IPS-NIHi7 (cell line): ENCODE measurements at regions not wholly inside any gene's neighbourhood (a gene's known extent, or its start where the extent isn't known, plus 50 kb on each side); places are given as distances from the start of the nearest gene placed in this dataset.
A peak's percentile ranks its signal among the peaks of the same experiment; 100 is the strongest.

Experiments
- DNase-seq: peaks from one replicate; pipeline ENCODE4 v3.0.0; 2012; ENCODE audit warnings: mixed read lengths; ENCODE audit errors: extremely low spot score

GRCh38 chr14:101179691-101180211 is 276.2 kb upstream of the RTL1 start:
- no peak for DNase-seq

GRCh38 chr14:101181446-101182313 is 278.2 kb upstream of the RTL1 start:
- DNase-seq: no peak

- DNase-seq: no peak
These were observed 279.0 kb upstream of the RTL1 start for GRCh38 chr14:101182476-101182875.

GRCh38 chr14:101183376-101184103 is 280.0 kb upstream of the RTL1 start:
- peak; percentile 92 for DNase-seq

GRCh38 chr14:101184104-101184455 is 280.6 kb upstream of the RTL1 start:
- no peak for DNase-seq

GRCh38 chr14:101184572-101184971 is 281.1 kb upstream of the RTL1 start:
- DNase-seq: no peak

- no peak for DNase-seq
These were observed 281.7 kb upstream of the RTL1 start for GRCh38 chr14:101185073-101185835.

- no peak for DNase-seq
These were observed 282.4 kb upstream of the RTL1 start for GRCh38 chr14:101185946-101186345.

GRCh38 chr14:101186544-101186943 is 283.0 kb upstream of the RTL1 start:
- no peak for DNase-seq

GRCh38 chr14:101186992-101187815 is 283.7 kb upstream of the RTL1 start:
- DNase-seq: no peak

- no peak for DNase-seq
These were observed 284.5 kb upstream of the RTL1 start for GRCh38 chr14:101187816-101188570.

GRCh38 chr14:101188571-101188915 is 285.0 kb upstream of the RTL1 start:
- no peak for DNase-seq

GRCh38 chr14:101189266-101189665 is 285.7 kb upstream of the RTL1 start:
- no peak for DNase-seq

GRCh38 chr14:101189962-101190560 is 286.5 kb upstream of the RTL1 start:
- no peak for DNase-seq

- DNase-seq: no peak
These were observed 287.7 kb upstream of the RTL1 start for GRCh38 chr14:101191101-101191720.

- no peak for DNase-seq
These were observed 288.5 kb upstream of the RTL1 start for GRCh38 chr14:101191721-101192660.

GRCh38 chr14:101192661-101193000 is 289.1 kb upstream of the RTL1 start:
- DNase-seq: no peak

- no peak for DNase-seq
These were observed 289.8 kb upstream of the RTL1 start for GRCh38 chr14:101193106-101193844.
